Heart left ventricle (tissue), 16 donors: ENCODE measurements at regions not wholly inside any gene's neighbourhood (a gene's known extent, or its start where the extent isn't known, plus 50 kb on each side); places are given as distances from the start of the nearest gene placed in this dataset.

Experiments used
- ATAC-seq, 4 donors: fragments of 200-7000 bp; cut with Tn5 transposase; one replicate each; pipeline ENCODE4 v1.9.1; 2020 to 2022; ENCODE audit warnings: moderate library complexity in 4 of 4, mild to moderate bottlenecking in 3 of 4, moderate number of reproducible peaks in 1 of 4
- DNase-seq, 5 donors: peaks; one replicate each; pipeline ENCODE4 v3.0.0-alpha.2; 2020
- H3K27ac ChIP-seq, 12 donors: fragments of 200-600 bp; sonication (generic) in 4 of 12; one replicate each; pipeline versions ENCODE4 v1.5.0 to v1.8.0; 2016 to 2022; ENCODE audit warnings: mild to moderate bottlenecking in 2 of 12
- H3K27me3 ChIP-seq, 9 donors: fragments of 200-600 bp; sonication (generic) in 2 of 9; one replicate each; pipeline versions ENCODE4 v1.5.1 to v1.8.0; 2016 to 2022; ENCODE audit warnings: mild to moderate bottlenecking in 3 of 9
- H3K36me3 ChIP-seq, 9 donors: fragments of 200-600 bp; sonication (generic) in 2 of 9; one replicate each; pipeline versions ENCODE4 v1.5.0 to v1.8.0; 2018 to 2022; ENCODE audit warnings: mild to moderate bottlenecking in 2 of 9
- H3K4me1 ChIP-seq, 12 donors: fragments of 200-600 bp; sonication (generic) in 4 of 12; one replicate each; pipeline versions ENCODE4 v1.5.0 to v1.8.0; 2016 to 2022; ENCODE audit warnings: mild to moderate bottlenecking in 3 of 12
- H3K4me3 ChIP-seq, 12 donors: fragments of 200-600 bp; sonication (generic) in 4 of 12; one replicate each; pipeline versions ENCODE4 v1.5.0 to v1.8.0; 2017 to 2022; ENCODE audit warnings: mild to moderate bottlenecking in 9 of 12, moderate library complexity in 4 of 12
- H3K9me3 ChIP-seq, 12 donors: fragments of 200-600 bp; sonication (generic) in 4 of 12; one replicate each; pipeline versions ENCODE4 v1.5.0 to v1.8.0; 2016 to 2022; ENCODE audit warnings: mild to moderate bottlenecking in 1 of 12
- CTCF ChIP-seq, 12 donors: fragments of 200-600 bp; sonication (generic) in 4 of 12; IDR thresholded peaks; one replicate each; pipeline versions ENCODE4 v1.5.0 to v1.8.0; 2018 to 2022; ENCODE audit warnings: antibody characterized with exemption in 12 of 12, mild to moderate bottlenecking in 5 of 12
- POLR2A ChIP-seq, 2 donors: fragments of 450-650 bp; IDR thresholded peaks; one replicate each; pipeline ENCODE4 v1.6.1; 2017; ENCODE audit warnings: antibody characterized with exemption in 2 of 2, mild to moderate bottlenecking in 2 of 2, moderate library complexity in 2 of 2
- WGBS, 4 donors: extraction: QIAGEN DNeasy Blood & Tissue Kit in 2 of 4; methylation state at CpG; one replicate each; pipeline versions ENCODE4 v1.1.5 to v1.1.7; 2013 to 2018; 5-methylcytosine and 5-hydroxymethylcytosine counted together
- intact Hi-C, 10 donors: fragments of 100-400 bp; cut with DNase I; formaldehyde crosslinking; loops; one replicate each; pipeline versions ENCODE4 v1.11.1 to v1.14.2; 2022
- donor health status: ischemic (EF 13 %, LVEDD 7.1; RV severe dilation, severe dysfunction).
- donor health status: healthy with polysubstance abuse.
- donor health status: DM: no; HTN: yes; CAD: no.
- donor health status: DM: no; HTN: no; CAD: no.
- donor health status: ischemic (EF 25% LVEDD 6.9; RV normal size, moderate dysfunction).
- donor health status: ischemic (EF 25% LVEDD 5.7; RV mildly dilated, moderate dysfunction).
- donor health status: healthy.
- donor health status: DM: yes; HTN: yes; CAD: no.
- donor health status: ischemic (EF 35%, LVEDD 5.7; RV mildly dilated, moderate dysfunction).
- donor health status: nonischemic (EF 11% LVEDD 7.7; RV severe dilation, severe dysfunction).
- donor health status: DM: yes; HTN: yes; CAD: no.
- donor health status: PGD.
- donor health status: ischemic (EF 29% LVEDD 5.4; RV normal size, mild dysfunction).
- donor health status: nonischemic (EF 23%, LVEDD 6.1; RV moderate dilation, normal function).

DNA sequence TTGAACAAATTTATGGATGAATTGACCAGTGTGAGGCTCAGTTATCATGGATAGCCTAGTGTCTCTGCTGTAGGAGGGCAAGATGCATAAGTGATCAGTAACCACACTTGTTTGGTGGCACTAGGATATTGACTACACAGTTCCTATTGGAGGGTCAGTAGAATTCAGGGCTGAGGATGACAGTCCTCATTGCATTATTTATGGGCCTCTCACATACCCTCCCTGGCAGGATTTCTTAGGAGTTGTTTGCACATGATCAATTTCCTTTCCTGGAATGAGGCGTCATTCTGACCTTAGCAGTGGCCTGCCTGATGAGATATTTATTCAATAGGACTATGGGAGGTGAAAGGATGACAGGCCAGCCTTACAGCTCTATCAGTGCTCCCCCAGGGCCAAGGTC, 125.1 kb upstream of the AGBL1 start:
- no peak for ATAC-seq
- Histone ChIP-seq H3K9me3 (no peaks in the 10 kb centered on the region), H3K4me3 (no peak overlapping the region), H3K27me3 (peaks cover 0 to 5% (median 0%) of the 10 kb centered on the region in 9 donors), H3K4me1 (peaks cover 0 to 5% (median 0%) of the 10 kb centered on the region in 12 donors), H3K36me3 (no peaks in the 10 kb centered on the region), H3K27ac (no peak overlapping the region)
- intact Hi-C loops: no loop called here
- 27 to 63% (median 52%) methylated on average over 1 of the region's 1 CpG for WGBS, 4 donors
- TF ChIP-seq CTCF (IDR thresholded peaks at IDR 0.05) (no peak), POLR2A (IDR thresholded peaks at IDR 0.05) (no peak)
- no peak for DNase-seq

DNA sequence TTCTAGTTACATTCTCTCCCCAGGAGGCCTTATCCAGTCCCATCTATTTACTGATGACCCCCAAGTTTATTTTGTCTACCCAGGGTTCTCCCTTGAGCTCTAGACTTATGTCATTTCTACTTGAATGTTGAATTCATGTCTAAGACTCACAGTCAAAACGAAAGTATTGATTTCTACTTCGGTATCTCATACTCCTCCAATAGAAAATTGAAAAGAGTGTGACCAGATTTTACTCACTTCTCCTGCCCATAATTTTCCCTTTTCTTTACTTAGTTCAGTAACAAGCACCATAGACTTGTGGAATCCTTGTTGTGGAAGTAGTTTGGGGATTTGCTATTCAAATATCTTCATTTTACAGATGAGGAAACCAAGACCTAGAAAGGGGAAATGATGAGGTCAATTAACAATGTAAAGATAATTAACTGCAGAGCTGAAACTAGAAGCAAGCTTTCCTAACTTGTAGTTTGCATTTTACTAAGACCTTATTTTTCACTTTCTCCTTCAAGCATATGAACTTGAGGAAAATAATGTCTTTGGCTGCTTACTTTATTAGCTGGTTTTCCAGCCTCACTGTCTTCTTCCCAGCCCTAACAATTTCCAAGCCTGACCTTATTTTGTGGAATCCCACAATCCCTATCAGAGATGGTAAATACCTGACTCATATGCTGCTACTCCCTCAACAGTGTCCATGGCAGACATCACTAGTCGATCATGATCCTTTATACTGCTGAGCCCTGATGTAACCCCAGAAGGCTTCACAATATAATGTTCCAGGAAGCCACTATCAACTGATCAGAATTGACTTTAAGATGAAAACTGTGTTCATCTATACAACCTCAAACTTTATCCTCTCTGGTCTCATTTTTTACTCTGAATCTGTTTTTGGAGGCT, 123.9 kb upstream of the AGBL1 start:
- intact Hi-C loops: no loop called here

GRCh38 chr15:85956532-85957275, 123.0 kb upstream of the AGBL1 start:
- intact Hi-C loops: no loop called here
- 86 to 90% (median 88%) methylated on average over 2 of the region's 2 CpGs for WGBS, 4 donors
- DNase-seq (no peak), ATAC-seq (no peak)
- peaks cover 0 to 5% (median 0%) of the 10 kb centered on the region in 9 donors for H3K27me3 ChIP-seq
- no peak overlapping the region for H3K27ac ChIP-seq
- no peaks in the 10 kb centered on the region for H3K9me3 ChIP-seq
- TF ChIP-seq CTCF (IDR thresholded peaks at IDR 0.05) (no peak), POLR2A (IDR thresholded peaks at IDR 0.05) (no peak)
- H3K4me1 ChIP-seq: no peaks in the 10 kb centered on the region
- H3K36me3 ChIP-seq: no peaks in the 10 kb centered on the region
- no peak overlapping the region for H3K4me3 ChIP-seq

More for the DNA sequence above, 123.9 kb upstream of the AGBL1 start:
- Histone ChIP-seq H3K36me3 (no peaks in the 10 kb centered on the region), H3K9me3 (no peaks in the 10 kb centered on the region), H3K27ac (no peak overlapping the region), H3K27me3 (peaks cover 0 to 5% (median 0%) of the 10 kb centered on the region in 9 donors), H3K4me3 (no peak overlapping the region), H3K4me1 (no peaks in the 10 kb centered on the region)
- ATAC-seq: no peak
- 78 to 84% (median 80%) methylated on average over 3 of the region's 3 CpGs for WGBS, 4 donors
- TF ChIP-seq CTCF (IDR thresholded peaks at IDR 0.05): no peak
- TF ChIP-seq POLR2A (IDR thresholded peaks at IDR 0.05): no peak
- no peak for DNase-seq

DNA sequence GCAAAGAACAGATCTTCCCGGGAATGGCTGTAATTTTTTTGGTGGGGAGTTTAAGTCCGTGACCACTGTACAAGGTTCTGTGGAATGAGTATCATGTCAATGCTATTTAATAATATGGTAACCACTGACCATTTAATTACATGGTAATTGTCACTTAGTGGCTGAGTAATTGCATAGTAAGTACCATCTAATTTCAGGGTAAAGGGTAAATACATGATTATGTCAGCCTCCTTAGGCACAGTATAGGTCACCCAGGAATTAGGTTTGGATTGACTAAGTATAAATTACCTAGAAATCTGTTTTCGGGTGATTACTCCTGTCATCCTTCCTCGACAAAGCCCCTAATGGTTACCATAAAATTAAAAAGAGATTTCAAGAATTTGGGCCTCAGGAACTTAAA, 120.1 kb upstream of the AGBL1 start:
- Histone ChIP-seq H3K4me1 (no peaks in the 10 kb centered on the region), H3K4me3 (no peak overlapping the region), H3K36me3 (no peaks in the 10 kb centered on the region), H3K9me3 (no peaks in the 10 kb centered on the region), H3K27me3 (peaks cover 0 to 5% (median 0%) of the 10 kb centered on the region in 9 donors), H3K27ac (no peak overlapping the region)
- intact Hi-C loops: no loop called here
- 82 to 90% (median 85%) methylated on average over 4 of the region's 4 CpGs for WGBS, 4 donors
- ATAC-seq (no peak), DNase-seq (no peak)
- TF ChIP-seq POLR2A (IDR thresholded peaks at IDR 0.05): no peak
- TF ChIP-seq CTCF (IDR thresholded peaks at IDR 0.05): no peak
